MM.1S (cell line): ENCODE measurements at regions not wholly inside any gene's neighbourhood (a gene's known extent, or its start where the extent isn't known, plus 50 kb on each side); places are given as distances from the start of the nearest gene placed in this dataset.

ENCODE experiments used
- DNase-seq: peaks from one replicate; pipeline ENCODE4 v3.0.0-alpha.2; 2015
- H2AFZ ChIP-seq: fragments of 300-600 bp; sonication (generic); 2 replicates; pipeline ENCODE4 v1.6.0; 2016; ENCODE audit warnings: antibody characterized with exemption, low read length
- H3F3A ChIP-seq: fragments of 300-600 bp; sonication (generic); 2 replicates; pipeline ENCODE4 v1.6.1; 2016; ENCODE audit warnings: mild to moderate bottlenecking, antibody characterized with exemption, low read length, moderate library complexity, mixed read lengths; ENCODE audit not compliant: insufficient read depth
- H3K27ac ChIP-seq: fragments of 300-600 bp; sonication (generic); 2 replicates; pipeline ENCODE4 v1.5.1; 2016; ENCODE audit warnings: mild to moderate bottlenecking, low read length
- H3K27me3 ChIP-seq: fragments of 300-600 bp; sonication (generic); replicated peaks from 2 replicates; pipeline ENCODE4 v1.6.0; 2016; ENCODE audit warnings: low read length; ENCODE audit not compliant: insufficient read depth
- H3K36me3 ChIP-seq: fragments of 300-600 bp; sonication (generic); replicated peaks from 2 replicates; pipeline ENCODE4 v1.6.1; 2016; ENCODE audit warnings: mild to moderate bottlenecking, low read length, mixed read lengths; ENCODE audit not compliant: insufficient read depth
- H3K4me1 ChIP-seq: fragments of 300-600 bp; sonication (generic); 2 replicates; pipeline ENCODE4 v1.6.1; 2016; ENCODE audit warnings: low read length, mixed read lengths
- H3K4me2 ChIP-seq: fragments of 300-600 bp; sonication (generic); 2 replicates; pipeline ENCODE4 v1.6.0; 2016; ENCODE audit warnings: low read depth, low read length
- H3K4me3 ChIP-seq: fragments of 300-600 bp; sonication (generic); 2 replicates; pipeline ENCODE4 v1.5.1; 2016; ENCODE audit warnings: low read length, mixed read lengths
- H3K79me2 ChIP-seq: fragments of 300-600 bp; sonication (generic); 2 replicates; pipeline ENCODE4 v1.6.1; 2016; ENCODE audit warnings: mixed run types, low read length, mixed read lengths
- H3K9ac ChIP-seq: fragments of 300-600 bp; sonication (generic); 2 replicates; pipeline ENCODE4 v1.6.1; 2016; ENCODE audit warnings: low read length, mixed read lengths
- H3K9me2 ChIP-seq: fragments of 300-600 bp; sonication (generic); replicated peaks from 2 replicates; pipeline ENCODE4 v1.6.1; 2016; ENCODE audit warnings: mild to moderate bottlenecking, low read length, mixed read lengths; ENCODE audit not compliant: insufficient read depth
- H3K9me3 ChIP-seq: fragments of 300-600 bp; sonication (generic); replicated peaks from 2 replicates; pipeline ENCODE4 v1.6.1; 2016; ENCODE audit warnings: mild to moderate bottlenecking, low read length, mixed read lengths; ENCODE audit not compliant: insufficient read depth
- H4K20me1 ChIP-seq: fragments of 300-600 bp; sonication (generic); 2 replicates; pipeline ENCODE4 v1.6.1; 2016; ENCODE audit warnings: mild to moderate bottlenecking, low read length, moderate library complexity, mixed read lengths; ENCODE audit not compliant: insufficient read depth
- CTCF ChIP-seq: fragments of 300-600 bp; sonication (generic); IDR thresholded peaks from 2 replicates; pipeline ENCODE4 v1.5.1; 2016; ENCODE audit warnings: antibody characterized with exemption, low read length, mixed read lengths
- EZH2 ChIP-seq: fragments of 300-600 bp; sonication (generic); optimal IDR thresholded peaks from 2 replicates; pipeline ENCODE3; 2017; ENCODE audit warnings: low read depth, mild to moderate bottlenecking, antibody characterized with exemption, low read length, mixed read lengths
- EZH2phosphoT487 ChIP-seq: fragments of 300-600 bp; sonication (generic); IDR thresholded peaks from 2 replicates; pipeline ENCODE4 v1.6.1; 2018; ENCODE audit warnings: antibody characterized with exemption, low read length

- no peaks in the 10 kb centered on the region for H3K4me1 ChIP-seq
- H4K20me1 ChIP-seq = no peaks in the 10 kb centered on the region
- H3K9me3 ChIP-seq = no peaks in the 10 kb centered on the region
- H3F3A ChIP-seq = no peaks in the 10 kb centered on the region
- no peaks in the 10 kb centered on the region for H3K9me2 ChIP-seq
- H3K27ac ChIP-seq = no peak overlapping the region
- no peak for DNase-seq
- H3K36me3 ChIP-seq = no peaks in the 10 kb centered on the region
- no peak overlapping the region for H3K9ac ChIP-seq
- H3K4me2 ChIP-seq = no peak overlapping the region
- H3K27me3 ChIP-seq = no peaks in the 10 kb centered on the region
- TF ChIP-seq CTCF (no peak), EZH2phosphoT487 (no peak), EZH2 (no peak)
- H2AFZ ChIP-seq = no peak overlapping the region
- no peaks in the 10 kb centered on the region for H3K79me2 ChIP-seq
- H3K4me3 ChIP-seq = no peak overlapping the region
Measured at GRCh38 chr16:13768471-13768870, 151.5 kb upstream of the ERCC4 start.

GRCh38 chr16:13770436-13770835, 149.5 kb upstream of the ERCC4 start:
- no peaks in the 10 kb centered on the region for H3F3A ChIP-seq
- H3K9me3 ChIP-seq = no peaks in the 10 kb centered on the region
- no peak overlapping the region for H2AFZ ChIP-seq
- no peaks in the 10 kb centered on the region for H3K9me2 ChIP-seq
- H3K27ac ChIP-seq = no peak overlapping the region
- no peaks in the 10 kb centered on the region for H3K36me3 ChIP-seq
- no peak overlapping the region for H3K4me2 ChIP-seq
- TF ChIP-seq EZH2phosphoT487 (no peak), EZH2 (no peak), CTCF (no peak)
- DNase-seq = no peak
- H3K27me3 ChIP-seq = no peaks in the 10 kb centered on the region
- H3K4me1 ChIP-seq = no peaks in the 10 kb centered on the region
- no peaks in the 10 kb centered on the region for H3K79me2 ChIP-seq
- H3K4me3 ChIP-seq = no peak overlapping the region
- H3K9ac ChIP-seq = no peak overlapping the region
- H4K20me1 ChIP-seq = no peaks in the 10 kb centered on the region

GRCh38 chr16:13772782-13773181, 147.2 kb upstream of the ERCC4 start:
- no peak for DNase-seq
- H3K9ac ChIP-seq = no peak overlapping the region
- H3K27ac ChIP-seq = no peak overlapping the region
- no peaks in the 10 kb centered on the region for H3K79me2 ChIP-seq
- TF ChIP-seq CTCF = no peak
- no peak for TF ChIP-seq EZH2
- TF ChIP-seq EZH2phosphoT487 = no peak
- H3K9me2 ChIP-seq = no peaks in the 10 kb centered on the region
- H3K4me2 ChIP-seq = no peak overlapping the region
- H3K4me1 ChIP-seq = no peaks in the 10 kb centered on the region
- no peaks in the 10 kb centered on the region for H4K20me1 ChIP-seq
- no peaks in the 10 kb centered on the region for H3K36me3 ChIP-seq
- no peak overlapping the region for H2AFZ ChIP-seq
- H3K9me3 ChIP-seq = no peaks in the 10 kb centered on the region
- no peaks in the 10 kb centered on the region for H3K27me3 ChIP-seq
- no peak overlapping the region for H3K4me3 ChIP-seq
- H3F3A ChIP-seq = no peaks in the 10 kb centered on the region

GRCh38 chr16:13779676-13780075, 140.3 kb upstream of the ERCC4 start:
- no peaks in the 10 kb centered on the region for H3K9me2 ChIP-seq
- DNase-seq = no peak
- H3K9me3 ChIP-seq = no peaks in the 10 kb centered on the region
- H3K4me3 ChIP-seq = no peak overlapping the region
- no peak overlapping the region for H3K4me2 ChIP-seq
- H3K27me3 ChIP-seq = no peaks in the 10 kb centered on the region
- no peaks in the 10 kb centered on the region for H3K79me2 ChIP-seq
- no peaks in the 10 kb centered on the region for H4K20me1 ChIP-seq
- H3K9ac ChIP-seq = no peak overlapping the region
- H3F3A ChIP-seq = no peaks in the 10 kb centered on the region
- no peaks in the 10 kb centered on the region for H3K4me1 ChIP-seq
- H3K27ac ChIP-seq = no peak overlapping the region
- H2AFZ ChIP-seq = no peak overlapping the region
- TF ChIP-seq CTCF (no peak), EZH2phosphoT487 (no peak), EZH2 (no peak)
- H3K36me3 ChIP-seq = no peaks in the 10 kb centered on the region
